CD4-positive, alpha-beta T cell treated with Interleukin-17A for 1 hour (primary cell): ENCODE measurements at regions not wholly inside any gene's neighbourhood (a gene's known extent, or its start where the extent isn't known, plus 50 kb on each side); places are given as distances from the start of the nearest gene placed in this dataset.

Experiments
- DNase-seq: peaks from one replicate; pipeline ENCODE4 v3.0.0-alpha.2; 2020

DNA sequence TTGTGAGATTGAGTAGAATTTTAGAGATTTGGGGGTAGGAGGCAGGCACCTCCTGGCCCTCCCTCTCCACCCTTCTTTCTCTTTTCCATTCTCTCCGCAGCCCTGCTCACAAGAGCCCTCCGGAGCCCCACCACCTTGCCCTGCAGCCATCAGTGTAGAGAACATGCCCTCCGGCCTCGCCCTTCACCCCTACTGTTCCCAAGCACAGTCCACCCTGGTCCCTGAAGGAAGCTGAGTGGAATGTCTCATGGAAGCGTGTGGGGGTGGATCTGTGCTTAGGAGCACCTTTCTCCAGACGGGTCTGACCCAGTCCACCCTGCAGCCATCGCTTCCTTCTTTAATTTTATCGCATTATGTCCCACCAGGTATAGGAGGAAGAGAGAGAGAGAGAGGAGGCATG is 267.1 kb downstream of the NSG2 start:
- DNase-seq = no peak

DNA sequence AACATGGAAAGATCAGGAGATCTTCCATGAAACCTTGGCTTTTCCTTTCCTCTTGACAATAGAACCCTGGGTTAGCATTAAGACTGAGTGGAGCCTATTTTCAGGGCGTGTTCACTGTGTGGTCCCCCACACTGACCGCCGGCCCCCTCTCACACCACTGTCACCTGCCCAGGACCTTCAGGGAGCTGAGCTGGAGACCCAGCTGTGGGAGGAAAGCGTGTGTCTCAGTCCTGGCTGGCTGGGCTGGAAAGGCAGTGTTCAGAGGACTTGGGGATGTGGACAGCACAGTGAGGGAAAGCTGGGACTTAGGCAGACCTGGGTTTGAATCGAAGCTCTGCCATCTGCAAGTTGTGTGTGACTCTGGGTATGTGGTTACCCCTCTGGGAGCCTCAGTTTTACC is 268.1 kb downstream of the NSG2 start:
- DNase-seq = no peak

DNA sequence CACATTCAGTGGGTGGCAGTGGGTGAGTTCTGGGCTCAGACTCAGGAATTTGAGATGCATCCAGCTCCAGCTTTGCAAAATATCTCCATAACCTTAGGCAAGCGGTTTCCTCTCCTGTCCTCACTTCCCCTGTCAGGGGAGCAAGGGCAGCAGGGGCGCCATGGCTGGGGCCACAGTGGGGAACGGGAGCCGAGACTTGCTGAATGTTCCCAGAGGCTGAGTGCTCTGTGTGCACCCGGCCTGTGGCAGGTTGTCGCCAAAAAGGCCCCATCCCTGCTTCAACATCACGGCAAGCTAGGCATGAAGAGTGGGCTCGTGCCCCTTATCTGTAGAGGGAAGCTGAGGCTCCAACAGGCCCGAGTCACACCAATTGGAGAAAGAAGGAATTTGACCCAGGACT is 268.8 kb downstream of the NSG2 start:
- DNase-seq = no peak

DNA sequence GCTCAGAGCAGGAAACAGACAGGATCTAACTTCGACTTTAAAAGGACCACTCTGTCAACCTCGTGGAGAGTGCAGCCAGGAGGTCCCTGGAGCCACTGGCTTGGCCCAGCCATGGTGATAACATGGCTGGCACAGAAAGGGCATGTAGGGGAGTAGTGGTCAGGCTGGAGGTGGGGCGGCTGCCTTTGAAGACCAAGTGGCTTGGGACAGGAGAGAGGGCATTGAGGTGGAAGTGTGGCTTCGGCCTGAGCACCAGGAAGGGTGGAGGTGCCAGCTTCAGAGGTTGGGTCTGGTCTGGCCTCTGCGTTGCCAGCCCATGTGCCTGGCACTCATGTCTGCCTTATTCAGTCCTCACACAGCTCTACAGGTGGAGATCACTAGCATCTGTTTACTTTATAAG is 270.0 kb downstream of the NSG2 start:
- DNase-seq = no peak

GRCh38 chr5:174315871-174316270 is 270.4 kb downstream of the NSG2 start:
- DNase-seq = no peak

GRCh38 chr5:174316326-174316725 is 270.8 kb downstream of the NSG2 start:
- DNase-seq = no peak

GRCh38 chr5:174317256-174317894 is 271.9 kb downstream of the NSG2 start:
- no peak for DNase-seq

DNA sequence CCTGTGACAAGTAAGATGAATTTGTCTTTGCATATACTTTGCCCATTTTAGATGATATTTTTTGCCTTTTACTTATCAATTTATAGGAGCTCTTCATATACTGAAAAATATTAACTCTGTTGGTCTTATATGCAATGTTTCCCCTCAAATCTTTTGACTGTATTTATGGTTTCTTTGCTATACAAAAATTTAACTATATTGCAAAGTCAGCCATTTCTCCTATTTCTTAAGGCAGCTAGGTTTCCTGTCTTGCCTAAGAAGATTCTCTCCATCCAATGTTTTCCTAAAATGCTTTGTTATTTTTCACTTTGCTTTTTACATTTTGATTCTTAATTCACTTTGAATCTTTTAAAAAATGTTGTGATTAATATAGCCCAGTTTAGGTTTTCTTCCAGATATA is 273.1 kb downstream of the NSG2 start:
- no peak for DNase-seq

GRCh38 chr5:174319551-174319950 is 274.0 kb downstream of the NSG2 start:
- DNase-seq = no peak

- DNase-seq = no peak
Observed at GRCh38 chr5:174320051-174320450, 274.5 kb downstream of the NSG2 start.

DNA sequence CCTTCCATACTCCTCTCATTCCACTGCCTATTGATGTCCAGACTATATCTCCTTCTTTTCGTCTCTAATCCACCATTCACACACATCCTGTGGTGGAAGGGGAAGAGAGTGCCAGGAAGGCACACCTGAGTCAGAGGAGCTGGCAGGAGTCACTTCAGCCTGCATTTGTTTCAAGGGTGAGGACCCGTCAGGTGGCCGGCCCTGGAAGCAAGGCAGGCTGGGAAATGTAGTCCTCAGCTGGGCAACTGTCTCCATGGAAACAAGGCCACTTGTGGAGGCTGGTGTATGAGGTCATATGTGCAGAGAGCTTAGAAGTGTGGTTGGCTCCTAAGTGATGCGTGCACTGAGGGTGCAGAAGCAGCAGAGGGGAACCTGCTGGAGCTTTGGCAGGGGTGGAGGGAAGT is 278.4 kb downstream of the NSG2 start:
- DNase-seq = no peak

DNA sequence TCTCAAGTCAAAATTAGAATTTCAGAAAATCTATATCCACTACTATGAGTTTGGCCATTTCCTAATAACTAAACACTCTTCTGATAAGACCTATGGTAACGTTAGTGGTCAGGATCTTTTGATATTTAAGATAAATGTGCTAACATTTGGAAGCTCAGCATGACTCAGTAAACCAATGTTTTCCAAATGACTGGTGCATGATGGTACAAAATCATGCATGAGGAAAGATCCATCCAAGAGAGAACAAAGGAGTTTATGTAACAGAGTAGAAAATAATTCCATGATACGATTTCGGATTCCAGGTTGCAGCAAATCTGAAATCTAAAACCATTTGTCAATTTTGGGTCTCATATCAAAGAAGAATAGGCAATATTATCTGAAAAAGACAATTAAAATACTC is 279.2 kb downstream of the NSG2 start:
- DNase-seq = no peak

DNA sequence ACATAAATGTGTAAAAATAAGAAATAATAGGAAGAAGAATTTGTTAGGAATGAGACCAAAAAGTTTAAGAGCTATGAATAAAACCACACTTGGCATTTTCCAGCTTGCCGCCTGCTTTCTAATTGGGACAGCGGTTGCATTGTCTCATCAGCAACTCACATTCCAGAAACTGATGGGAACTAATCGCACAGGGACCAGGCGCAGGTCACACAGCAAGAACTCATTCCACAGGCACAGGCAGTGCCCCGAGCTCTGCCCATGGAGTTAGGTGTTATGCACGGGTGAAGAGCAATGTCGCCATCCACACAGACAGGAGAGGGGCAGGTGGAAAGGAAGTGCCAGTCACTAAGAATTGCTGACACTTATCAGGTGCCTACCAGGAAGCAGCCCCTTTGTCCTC is 279.9 kb downstream of the NSG2 start:
- no peak for DNase-seq

DNA sequence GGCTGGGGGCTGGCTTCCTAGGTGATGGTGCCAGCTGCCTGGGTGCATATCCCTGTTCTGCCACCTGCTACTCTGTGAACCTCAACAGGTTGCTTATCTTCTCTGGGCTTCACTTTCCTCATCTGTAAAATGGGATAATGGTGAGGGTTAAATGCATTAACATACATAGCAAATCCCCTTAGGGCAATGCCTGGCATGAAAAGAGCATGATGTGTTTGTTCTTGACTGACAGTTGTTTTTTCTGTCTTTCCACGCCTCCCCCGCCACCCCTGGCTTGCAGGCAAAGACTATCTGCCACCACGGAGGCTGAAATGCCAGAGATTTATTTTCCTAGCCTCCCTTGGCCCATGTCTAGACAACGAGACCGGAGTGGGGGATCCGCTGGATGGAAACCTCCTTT is 280.5 kb downstream of the NSG2 start:
- no peak for DNase-seq

DNA sequence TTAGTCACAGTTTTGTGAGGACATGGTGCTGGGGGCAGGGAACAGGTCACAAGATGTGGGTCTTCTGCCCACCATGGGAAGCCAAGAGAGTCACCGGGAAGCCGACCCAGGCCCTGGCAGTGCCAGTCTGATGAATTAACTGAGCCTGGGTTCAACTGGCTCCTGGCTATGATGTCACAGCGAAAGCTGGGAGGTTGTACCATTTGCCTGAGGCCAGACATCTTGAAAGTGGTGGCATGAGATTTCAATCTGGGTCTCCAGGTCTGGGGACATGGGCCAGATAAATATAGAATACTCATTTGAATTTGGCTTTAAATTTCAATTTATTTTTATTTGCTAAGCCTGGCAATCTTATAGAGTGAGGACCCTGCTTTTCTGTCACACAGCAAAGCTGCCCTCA is 280.9 kb downstream of the NSG2 start:
- no peak for DNase-seq

- DNase-seq = peak; percentile 40
Observed at GRCh38 chr5:174327317-174327864, 281.9 kb downstream of the NSG2 start.

DNA sequence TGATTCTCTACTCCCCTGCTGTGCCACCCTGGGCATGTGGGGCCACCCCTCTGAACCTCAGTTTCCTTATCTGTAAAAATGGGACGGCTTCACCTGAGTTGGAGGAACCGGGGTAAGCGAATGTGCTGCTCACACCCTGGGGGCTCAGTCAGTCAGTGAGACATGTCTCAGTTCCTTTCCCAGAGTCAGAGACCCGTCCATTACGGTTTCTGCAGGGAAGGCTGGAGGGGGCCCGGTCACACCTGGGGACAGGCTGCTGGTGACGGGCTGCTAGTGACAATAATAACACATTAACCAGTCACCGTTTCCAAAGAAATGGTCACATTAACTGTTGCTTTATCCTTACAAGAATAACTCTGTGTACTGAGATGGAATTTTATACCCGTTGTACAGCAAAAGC is 282.4 kb downstream of the NSG2 start:
- DNase-seq = no peak

DNA sequence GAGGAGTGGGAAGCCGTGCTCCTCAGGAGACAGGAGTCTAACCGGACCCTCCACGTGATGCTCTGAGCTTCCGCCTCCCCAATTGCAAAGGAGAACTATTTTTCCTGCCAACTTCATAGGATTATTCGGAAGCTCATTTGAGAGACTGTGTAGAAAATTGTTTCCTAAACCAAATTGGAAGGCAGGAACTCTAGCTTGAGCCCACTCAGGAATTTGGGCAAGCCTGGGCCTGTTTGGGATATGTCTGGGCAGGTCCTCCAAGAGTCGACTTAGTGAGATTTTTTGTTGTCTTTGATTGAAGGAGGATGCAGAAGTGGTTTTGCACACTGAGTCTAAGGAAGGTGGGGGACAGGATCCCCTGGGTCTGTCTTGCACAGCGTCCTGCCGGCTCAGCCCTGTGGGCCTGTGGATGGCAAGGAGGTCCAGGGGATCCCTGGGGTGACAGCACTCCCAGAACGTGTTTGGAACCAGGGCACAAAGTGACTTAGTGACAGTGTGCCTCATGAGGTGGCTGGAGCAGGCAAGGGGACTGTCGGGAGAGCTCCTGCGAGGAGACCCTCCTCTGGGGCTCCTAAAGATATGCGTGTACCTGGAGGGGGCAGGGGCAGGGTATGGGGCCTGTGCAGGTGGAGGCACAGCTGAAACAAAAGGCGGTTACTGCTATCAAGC is 283.3 kb downstream of the NSG2 start:
- no peak for DNase-seq

GRCh38 chr5:174329738-174330137 is 284.2 kb downstream of the NSG2 start:
- DNase-seq = no peak

DNA sequence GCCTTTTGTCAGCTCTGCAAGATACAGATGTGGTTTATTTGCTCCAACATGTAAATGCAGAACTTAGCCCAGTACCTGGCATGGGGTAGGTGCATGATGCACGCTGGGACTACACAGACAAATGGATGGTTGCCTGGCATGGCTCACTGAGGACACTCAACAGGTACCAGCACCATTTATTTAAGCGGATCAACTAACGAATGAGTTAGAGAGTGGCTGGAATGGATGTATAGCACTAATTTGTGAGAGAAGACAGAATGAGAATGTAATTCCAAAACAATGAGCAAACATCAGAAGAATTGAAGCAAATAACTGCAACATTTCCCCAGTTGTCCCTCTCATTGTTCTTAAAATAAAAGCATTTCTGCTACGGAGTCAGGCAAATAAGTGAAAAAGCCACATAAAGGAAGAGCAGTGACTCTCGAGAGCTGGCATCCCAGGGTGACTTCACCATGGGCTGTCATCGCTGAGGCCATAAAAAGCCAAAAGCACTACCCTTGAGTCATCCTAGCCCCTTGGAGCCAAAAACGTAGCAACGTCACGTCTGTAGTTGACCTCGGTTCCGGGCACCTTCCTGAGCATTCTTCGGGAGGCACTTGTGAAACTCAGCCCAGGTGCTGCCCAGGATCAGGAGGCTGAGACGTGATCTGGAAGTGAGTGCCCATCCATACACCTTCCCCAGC is 290.3 kb downstream of the NSG2 start:
- no peak for DNase-seq

- DNase-seq = no peak
Observed at GRCh38 chr5:174336479-174336878, 291.0 kb downstream of the NSG2 start.

DNA sequence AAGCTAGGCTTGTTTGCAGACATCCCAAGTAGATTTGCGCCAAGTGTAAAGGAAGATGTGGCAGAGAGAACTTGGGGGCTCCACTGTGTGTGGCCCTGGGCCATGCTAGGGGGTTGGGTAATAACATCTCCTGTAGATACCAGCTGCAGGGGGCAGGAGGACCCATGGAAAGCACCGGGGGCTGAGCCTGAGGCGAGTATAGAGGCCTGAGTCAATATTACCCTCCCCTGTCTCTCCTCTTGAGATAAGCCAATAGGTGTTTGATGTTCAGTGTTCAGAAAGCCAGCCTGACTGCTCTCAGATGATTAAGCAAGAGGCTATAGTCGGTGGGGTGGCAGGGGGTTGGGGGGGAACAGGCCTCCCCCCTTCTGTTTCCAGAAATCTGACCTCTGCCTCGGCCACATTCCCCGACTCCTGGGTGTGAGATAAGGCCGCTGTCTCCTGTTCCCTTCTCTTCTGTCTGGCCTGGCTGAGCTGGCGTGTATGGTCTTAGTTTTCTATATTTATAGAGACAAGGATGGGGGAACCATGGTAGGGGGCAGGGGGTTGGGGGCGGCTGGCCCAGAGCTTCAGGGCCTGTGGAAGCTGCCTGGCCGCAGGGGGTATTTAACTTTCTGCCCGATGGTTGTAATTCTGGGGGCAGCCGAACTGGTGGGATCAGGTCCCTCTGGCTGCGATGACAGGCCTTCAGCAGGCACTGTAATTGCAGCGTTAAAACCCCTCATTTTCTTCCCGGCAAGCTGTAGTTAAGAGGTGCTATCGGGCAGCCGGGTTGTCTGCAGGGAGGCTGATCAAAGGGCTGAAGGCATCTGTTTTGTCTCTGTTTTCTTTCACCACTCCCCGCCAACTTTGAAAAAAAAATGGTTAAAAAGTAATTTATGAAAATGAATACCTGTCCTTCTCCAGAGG is 292.0 kb downstream of the NSG2 start:
- no peak for DNase-seq
